DND-41 (cell line): ENCODE measurements at regions not wholly inside any gene's neighbourhood (a gene's known extent, or its start where the extent isn't known, plus 50 kb on each side); places are given as distances from the start of the nearest gene placed in this dataset.

Source experiments
- CTCF ChIP-seq: IDR thresholded peaks from 2 replicates; pipeline ENCODE4 v1.5.1; 2012; ENCODE audit warnings: borderline replicate concordance, low read length, moderate library complexity, mild to moderate bottlenecking; ENCODE audit not compliant: poor library complexity, severe bottlenecking; ENCODE audit errors: extremely low read depth
- EZH2 ChIP-seq: IDR thresholded peaks from 3 replicates; pipeline ENCODE4 v1.6.1; 2012; ENCODE audit warnings: borderline replicate concordance, low read depth, mild to moderate bottlenecking, moderate library complexity, low read length, inconsistent platforms; ENCODE audit not compliant: severe bottlenecking

GRCh38 chrX:36609616-36610585, 398.3 kb upstream of the FAM47C start:
- no peak for TF ChIP-seq CTCF
- TF ChIP-seq EZH2, result no peak
